DOHH2 (cell line): ENCODE measurements at regions not wholly inside any gene's neighbourhood (a gene's known extent, or its start where the extent isn't known, plus 50 kb on each side); places are given as distances from the start of the nearest gene placed in this dataset.

Experiments used
- CTCF ChIP-seq: fragments of 200-600 bp; sonication (generic); IDR thresholded peaks from one replicate; pipeline ENCODE4 v1.5.1; 2014; ENCODE audit warnings: antibody characterized with exemption, mild to moderate bottlenecking, low read depth, low read length; ENCODE audit not compliant: poor library complexity, severe bottlenecking
- EZH2phosphoT487 ChIP-seq: fragments of 200-600 bp; sonication (generic); IDR thresholded peaks from 2 replicates; pipeline ENCODE4 v1.6.1; 2017; ENCODE audit warnings: borderline replicate concordance, mild to moderate bottlenecking, antibody characterized with exemption, low read length, moderate library complexity, mixed read lengths

- no peak for TF ChIP-seq CTCF
- TF ChIP-seq EZH2phosphoT487: no peak
Observed at GRCh38 chr20:55446301-55446700, 559.0 kb downstream of the CBLN4 start.
